Right kidney (tissue), 1 donor: ENCODE measurements at regions not wholly inside any gene's neighbourhood (a gene's known extent, or its start where the extent isn't known, plus 50 kb on each side); places are given as distances from the start of the nearest gene placed in this dataset.

Experiments
- DNase-seq: peaks from one replicate; pipeline ENCODE4 v3.0.0-alpha.2; 2016

DNA sequence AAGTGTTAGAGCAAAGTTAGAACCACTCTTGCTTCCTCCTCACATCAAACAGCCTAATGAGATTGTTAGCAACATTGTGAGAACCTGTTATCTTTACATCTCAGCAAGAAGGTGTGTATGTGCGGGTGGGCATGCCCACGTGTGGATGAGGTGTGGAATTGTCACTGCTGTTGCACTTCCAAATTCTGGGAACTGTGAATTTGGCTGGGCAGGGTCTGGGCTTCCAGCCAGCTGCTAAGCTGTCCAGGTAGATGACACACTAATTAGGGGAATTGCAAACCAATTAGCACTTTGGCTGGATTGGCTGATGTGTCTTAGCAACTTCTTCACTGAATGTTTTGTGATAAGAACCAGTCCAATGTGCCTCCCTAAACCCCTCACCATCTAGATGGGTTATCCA lies 848.2 kb downstream of the DHX35 start:
- DNase-seq, result no peak

DNA sequence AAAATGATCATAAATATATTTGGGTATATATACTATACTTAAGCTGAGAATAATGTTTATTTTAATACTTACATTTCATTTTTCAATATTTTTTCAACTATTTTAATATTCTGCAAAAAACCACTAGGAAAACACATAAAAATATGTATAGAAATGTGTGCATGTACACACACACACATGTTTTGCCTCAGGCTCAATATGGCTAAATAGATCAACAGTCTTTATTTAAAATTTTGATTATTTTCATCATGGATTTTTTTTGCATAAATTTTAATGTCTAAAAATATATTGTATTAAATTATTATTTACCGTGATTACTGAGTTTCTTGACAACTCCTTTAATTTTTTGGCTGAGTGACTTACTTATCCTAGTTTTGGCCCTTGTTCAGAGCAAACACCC lies 846.5 kb downstream of the DHX35 start:
- DNase-seq, result no peak

DNA sequence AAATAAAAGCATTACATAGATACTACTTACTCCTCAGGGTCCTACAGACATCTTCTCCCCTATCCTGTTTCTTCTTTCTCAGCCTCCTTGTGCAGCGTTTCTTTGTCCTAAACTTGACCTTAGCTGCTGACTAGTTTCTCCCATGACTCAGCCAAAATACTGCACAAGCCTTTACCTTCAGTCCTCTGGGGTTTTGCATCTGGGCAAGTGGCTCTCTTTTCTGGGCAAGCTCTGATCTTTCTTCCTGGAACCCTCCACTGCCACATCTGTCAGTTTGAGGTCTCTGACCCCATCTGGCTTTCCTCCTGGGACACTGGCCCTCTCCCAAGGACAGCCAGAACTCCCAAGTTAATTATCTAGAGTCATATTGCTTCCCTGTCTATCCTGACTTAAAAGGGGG lies 838.4 kb downstream of the DHX35 start:
- no peak for DNase-seq

DNA sequence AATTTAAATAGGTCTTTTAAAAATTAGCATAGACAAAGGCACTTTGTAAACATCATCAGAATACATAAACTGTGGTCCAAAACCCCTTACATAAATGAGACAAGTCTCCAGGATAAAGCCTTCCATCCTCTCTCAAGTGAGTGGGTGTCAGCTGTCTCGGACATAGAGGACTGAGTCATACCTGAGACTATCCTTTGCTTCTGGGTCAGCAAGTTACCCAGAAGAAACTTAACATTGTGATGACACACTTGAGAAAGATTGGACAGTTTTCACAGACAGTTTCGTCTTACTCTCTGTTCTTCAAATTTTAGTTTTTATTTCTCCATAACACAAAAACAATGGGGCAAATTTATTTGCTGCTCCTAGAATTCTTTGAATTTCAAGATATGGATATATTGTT lies 838.0 kb downstream of the DHX35 start:
- DNase-seq, result no peak

DNA sequence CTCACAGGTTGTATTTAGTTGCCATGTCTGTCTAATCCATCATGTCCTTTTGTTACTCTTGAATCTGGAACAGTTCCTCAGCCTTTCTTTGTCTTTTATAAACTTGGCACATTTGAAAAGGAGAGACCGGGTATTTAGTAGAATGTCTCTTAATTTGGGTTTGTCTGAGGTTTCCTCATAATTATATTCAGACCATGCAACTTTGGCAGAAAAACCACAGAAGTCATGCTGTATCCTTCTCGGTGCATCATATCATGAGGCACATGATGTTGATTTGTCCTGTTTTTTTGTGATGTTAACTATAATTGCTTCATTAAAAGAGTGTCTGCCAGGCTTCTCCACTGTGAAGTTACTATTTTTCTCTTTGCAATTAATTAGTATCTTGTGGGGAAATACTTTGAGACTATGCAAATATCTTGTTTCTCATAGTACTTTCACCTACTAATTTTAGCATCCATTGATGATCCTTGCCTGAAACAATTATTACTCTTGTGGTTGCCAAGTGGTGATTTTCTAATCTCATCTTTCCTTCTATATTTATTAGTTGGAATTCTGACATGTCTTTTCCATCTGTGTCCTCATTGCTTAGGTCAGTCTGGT lies 837.3 kb downstream of the DHX35 start:
- DNase-seq, result no peak

DNA sequence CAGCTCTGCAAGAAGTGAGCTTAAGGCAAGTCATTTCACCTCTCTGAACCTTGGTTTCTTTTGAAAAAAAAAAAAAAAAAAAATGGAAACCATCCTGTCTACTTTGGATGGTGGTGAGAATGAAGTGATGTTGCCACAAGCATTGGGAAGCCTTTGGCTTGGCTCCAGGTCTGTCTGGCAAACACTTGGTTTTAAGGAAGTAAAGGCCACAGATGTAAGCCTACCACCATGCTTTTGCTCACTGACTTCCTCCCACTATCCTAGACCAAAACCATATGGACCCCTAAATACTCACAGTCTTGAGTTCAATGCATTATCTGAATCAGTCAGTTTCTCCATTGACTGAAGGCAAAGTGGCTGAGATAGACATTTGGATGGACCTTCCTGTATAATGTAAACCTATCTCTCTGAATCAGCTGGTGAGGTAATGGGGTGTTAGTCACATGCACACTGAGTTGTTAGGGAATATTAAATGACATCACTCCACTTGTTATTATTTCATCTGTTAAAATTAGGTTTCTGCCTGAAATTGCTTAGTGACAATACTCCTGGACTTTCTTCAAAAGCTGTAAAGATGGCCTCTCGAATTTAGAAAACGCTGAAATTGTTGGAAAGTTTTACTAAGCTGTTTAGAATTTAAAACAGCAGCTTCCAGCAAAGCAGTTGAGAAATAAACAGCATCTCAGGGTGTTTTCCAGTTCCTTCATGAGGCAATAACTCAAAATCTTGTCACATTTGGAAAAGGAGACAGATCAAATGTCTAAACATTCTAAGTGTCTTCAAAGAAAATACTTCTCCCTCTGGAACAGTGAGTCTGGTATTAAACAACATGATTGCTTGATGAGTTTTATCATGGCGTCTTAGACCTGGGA lies 833.5 kb downstream of the DHX35 start:
- no peak for DNase-seq

DNA sequence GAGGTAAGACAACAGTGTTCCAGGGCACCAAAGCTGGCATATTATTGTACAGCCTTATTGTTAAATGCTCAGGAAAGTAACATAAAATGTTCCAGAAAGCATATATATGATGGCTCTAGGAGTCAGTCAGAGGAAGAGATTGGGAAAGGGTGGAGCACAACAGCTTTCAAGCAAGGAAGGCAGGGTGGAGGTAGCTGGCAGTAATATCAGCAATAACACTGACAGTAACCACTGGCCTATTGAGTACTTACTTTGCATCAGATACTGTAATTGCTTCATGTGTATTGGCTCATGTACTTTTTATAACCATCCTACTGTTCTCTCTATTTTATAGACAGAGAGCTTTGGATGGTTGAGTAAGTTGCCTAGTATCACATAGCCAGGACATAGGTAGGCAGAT lies 830.2 kb downstream of the DHX35 start:
- DNase-seq, result no peak

DNA sequence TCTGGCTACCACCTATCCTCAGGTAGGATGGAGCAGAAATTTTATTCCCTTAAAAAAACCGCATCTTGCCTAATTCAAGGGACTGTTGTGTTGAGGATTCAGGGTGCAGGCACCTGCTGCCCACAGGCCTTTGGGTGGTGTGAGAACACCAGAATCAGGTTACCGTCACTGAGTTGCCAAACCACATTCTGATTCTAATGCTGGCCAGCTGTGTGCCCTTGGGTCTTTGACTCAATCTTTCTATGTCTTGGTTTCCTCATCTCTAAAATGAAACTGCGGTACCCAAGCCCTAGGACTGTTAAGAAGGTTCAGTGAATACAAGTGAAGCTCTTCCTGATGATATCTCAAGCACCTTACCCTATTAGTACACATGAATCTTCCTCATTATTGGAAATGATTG lies 827.3 kb downstream of the DHX35 start:
- DNase-seq, result no peak

DNA sequence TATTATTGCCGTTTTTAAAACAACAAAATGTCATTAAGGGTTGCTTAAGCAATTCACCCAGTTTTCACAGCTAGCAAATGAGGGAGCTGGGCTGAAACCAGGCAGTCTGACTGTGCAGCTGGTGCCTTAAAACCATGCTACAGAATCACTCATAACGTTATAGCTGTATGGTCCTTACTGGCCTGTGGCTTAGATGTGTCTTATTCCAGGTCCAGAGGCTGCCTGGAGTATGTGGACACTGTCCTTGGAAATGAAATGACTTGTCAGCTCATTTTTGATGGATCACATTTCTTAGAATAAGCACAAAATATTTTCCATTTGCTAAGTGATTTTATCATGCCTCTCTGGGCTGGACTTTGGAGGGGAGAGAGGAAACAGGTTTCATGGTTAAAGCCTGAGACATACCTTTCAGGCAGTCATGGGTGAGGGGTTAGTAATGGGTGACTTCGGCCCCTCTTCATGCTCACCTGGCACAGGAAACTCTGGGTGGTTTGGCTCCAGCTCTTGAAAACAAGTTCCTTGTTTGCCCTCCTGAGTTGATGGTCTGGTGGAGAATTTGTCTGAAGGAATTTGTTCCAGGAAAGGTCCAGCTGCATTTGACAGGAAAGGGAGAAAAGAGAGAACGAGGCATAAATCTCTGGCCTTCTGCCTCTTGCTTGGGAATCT lies 823.2 kb downstream of the DHX35 start:
- peak; percentile 18 for DNase-seq

DNA sequence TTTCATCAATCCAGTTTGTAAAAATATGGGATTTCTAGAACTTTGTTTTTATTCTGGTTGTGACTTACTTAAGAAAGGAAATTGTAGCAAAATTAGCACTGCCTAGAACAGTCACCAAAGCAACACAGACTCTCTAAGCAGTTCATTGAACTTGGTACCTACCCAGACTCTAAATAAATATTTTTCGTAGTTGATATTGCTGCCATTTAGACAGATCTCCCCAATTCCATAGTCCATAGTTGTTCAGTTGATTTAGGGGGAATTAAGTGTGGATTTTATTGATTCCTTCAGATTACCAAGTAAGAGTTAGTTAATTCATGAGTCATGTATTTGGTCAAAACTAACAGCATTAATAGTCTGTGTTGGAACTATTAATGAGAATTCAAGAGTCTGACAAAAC lies 822.5 kb downstream of the DHX35 start:
- no peak for DNase-seq

DNA sequence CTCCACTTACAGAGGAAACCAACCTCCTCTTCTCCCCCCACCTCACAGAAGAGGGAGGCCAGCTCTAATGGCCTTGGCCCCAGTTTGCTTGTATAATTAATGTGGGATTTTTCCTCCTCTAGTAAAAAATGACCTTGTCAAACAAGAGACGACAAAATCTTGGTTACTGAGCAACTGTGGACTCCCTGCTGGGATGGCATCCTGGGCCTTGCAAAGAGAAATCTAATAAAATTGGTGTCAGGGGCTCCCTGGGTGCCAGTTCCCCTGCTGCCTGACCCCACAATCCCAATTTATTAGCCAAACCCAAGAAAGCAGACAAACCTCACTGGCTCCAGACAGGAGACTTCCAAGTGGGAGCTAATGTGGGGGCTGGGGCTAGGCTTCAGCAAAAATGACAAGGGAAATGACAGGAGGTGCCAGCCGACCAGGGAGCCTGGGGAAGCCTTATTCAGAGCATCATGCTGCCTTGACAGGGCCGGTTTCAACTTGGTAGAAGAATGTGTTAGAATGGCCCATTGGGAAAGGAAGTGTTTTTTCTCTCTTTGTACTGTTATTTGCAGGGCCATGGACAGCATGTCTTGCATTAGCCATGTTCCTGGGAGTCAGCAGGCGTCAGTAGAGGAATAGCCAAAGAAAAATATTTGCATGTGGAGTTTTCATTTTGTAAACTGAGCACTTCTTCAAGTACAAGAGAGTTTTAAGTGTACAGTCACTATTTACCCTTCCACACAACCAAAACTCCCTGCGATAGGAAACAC lies 816.9 kb downstream of the DHX35 start:
- DNase-seq, result peak; percentile 16

DNA sequence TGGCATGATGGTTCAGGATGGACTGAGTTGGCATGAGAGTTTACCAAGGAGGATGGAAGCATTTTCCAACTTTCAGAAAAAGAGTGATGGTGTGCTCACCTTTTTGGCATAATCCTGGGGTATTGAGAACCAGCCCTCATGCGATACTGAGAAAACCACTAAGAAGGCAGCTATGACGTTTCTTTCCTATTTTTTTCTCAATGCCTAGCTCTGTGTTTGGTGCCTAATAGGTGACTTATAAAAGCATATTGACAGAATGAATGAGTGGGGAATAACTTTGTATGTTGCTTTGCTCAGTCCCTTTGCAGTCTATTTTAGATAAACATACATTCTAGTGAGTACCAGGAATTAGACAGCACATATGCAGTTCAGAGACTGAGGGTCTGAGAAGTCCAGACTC lies 816.3 kb downstream of the DHX35 start:
- no peak for DNase-seq

DNA sequence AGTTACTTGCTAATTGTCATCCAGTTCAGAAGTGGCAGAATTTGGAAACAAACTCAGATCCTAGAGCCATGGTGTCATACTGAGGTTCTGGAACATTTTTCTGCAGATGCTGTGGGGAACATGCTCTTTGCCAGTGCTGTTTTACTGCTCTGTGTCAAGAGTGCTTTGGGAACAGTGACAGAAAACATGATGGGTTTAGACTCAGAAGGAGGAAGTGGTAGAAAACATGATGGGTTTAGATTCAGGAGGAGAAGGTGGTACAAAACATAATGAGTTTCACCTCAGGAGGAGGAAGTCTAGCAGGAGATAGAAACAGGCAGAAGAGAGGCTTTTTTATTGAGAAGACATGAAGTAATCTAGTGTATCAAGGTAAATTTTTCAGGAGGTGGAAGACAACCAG lies 815.5 kb downstream of the DHX35 start:
- no peak for DNase-seq

DNA sequence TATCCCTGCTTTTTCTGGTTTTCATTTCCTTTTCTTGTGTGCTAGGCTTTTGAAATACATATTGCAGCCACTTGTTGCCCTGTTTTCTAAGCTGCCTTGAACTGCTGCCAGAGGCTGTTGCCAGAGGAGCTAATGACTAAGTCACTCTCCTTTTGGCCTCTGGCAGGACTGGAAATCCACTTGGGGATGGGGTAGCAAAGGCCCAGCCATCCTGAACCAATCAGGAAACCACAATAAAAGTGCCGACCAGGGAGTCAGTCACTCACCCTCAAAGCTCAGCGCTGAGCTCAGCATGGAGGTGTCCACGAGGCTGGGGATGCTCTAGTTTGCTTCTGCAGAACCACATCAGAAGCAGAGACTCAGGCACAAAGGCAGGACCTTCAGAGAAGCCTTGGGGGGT lies 813.0 kb downstream of the DHX35 start:
- DNase-seq, result no peak

DNA sequence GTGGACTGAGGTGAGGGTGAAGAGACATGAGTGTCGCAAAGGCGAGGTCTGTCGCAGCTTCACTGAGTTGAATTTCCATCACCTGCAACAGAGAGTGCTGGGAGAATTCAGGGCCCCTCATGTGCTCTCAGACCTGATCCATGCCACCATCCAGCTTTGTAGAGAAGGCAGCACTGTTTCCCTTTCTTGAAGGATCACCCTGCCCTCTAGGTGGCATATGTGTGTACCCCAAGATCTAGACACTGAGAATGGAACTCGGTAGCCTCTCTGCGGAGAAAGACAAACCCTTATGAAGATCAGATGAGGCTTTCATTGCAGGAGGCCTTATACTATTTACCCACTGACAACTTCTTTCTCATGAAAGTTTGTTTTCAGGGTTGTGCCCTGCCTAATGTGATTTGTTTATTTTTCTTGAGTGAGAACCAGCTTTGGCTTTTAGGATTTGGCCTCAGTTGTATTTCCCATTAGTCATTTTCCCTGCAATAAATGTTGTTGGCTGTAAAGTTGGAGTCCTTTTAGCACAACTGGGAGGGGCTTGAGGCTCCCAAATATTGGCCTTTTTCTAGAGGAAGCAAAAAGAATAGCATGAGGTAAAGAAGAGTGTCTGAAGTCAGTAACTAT lies 811.3 kb downstream of the DHX35 start:
- no peak for DNase-seq

DNA sequence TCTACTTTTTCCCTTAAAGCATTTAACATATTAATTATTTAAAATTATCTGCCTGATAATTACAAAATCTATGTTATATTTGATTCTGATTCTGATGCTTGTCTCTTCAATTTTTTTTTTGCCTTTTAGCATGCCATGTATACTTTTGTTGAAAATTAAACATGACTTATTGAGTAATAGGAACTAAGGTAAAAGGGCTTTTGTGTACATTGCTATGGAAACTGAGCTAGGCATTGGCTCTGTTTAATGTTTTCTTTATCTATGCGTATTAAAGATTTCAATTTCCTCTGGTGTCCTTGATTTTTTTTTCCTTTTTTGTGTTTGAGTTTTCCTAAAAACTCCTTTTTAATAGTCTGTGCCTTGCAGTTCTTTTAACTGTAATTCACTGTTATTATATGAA lies 805.2 kb downstream of the DHX35 start:
- no peak for DNase-seq

DNA sequence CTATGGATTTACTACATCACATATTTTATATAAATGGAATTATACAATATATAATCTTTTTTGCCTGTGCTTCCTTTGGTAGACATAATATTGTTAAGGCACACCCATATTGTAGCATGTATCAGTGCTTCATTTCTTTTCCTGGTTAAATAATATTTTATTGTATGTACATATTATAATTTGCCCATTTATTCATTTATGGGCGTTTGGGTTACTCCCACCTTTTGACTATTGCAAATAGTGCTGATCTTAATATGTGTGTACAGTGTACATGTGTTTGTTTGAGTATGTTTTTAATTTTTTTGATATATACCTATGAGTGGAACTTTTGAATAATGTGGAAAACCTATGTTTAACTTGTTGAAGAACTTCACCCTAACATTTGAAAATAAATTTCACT lies 804.2 kb downstream of the DHX35 start:
- DNase-seq, result no peak

DNA sequence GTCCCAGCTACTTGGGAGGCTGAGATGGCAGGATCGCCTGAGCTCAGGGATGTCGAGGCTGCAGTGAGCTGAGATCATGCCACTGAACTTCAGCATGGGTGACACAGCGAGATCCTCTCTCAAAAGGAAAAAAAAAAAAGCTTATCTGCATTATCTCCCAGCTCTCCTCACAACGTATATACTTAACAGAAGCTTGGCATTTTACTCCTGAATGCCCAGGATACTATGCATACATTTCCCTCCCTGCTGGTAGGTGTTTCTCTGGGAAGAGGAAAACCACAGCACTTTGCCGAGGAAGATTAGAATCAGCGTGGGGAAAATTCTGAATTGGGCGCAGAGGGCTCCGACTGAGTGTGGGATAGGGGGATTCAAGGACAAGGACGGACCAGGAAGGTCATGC lies 800.6 kb downstream of the DHX35 start:
- no peak for DNase-seq

DNA sequence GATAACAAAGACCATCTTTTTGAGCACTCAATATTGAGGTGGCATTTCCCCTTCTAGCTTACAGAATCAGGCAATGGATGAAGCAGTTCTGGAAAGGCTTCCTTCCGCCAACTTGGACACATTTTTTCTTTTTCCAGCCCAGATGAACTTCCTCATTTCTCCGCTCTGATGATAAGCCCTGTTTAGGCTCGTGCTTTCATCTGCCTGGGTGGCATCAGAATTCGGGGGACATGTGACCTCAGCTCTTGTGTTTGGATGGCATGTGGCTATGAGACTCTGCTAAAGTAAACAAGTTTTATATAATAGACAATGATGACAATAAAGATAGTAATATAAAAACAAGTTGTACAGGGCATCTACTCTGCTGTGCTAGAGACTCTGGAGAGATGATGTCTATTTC lies 796.7 kb downstream of the DHX35 start:
- DNase-seq, result no peak

DNA sequence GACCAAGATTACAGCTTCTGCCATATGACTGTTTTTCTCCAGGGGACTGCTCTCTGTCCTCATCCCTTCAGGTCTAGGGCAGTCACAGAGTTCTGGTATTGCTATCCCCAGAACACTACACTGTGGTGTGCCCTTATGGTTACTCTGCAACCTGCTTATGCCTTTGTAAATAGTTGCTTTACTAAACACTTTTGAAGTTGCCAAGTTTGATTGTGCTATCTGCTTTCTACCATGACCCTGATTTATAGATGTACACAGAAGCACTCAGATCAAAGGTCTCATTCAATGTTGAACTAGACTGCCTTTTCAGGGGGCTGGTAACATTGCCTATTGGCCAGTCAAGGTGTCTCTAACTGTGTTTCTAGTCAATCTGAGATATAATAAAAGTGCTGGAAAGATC lies 794.7 kb downstream of the DHX35 start:
- no peak for DNase-seq

DNA sequence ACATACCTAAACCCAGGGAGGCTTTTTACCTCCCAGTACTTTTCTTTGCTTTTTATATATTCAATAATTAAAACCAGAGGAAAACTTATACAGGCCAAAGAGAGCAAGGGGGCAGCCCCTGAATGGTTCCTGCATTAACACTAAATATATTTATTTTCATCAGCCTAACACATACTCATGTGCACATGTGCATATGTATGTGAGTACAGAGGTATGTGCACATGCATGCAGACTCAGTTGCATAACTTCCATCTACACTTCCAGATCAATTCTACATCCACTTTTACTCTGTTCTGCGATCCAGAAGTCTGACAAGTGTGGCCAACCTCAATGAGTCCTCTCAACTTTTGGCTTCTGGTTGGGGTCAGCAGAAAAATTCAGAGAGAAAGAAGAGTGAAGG lies 794.2 kb downstream of the DHX35 start:
- DNase-seq, result no peak

DNA sequence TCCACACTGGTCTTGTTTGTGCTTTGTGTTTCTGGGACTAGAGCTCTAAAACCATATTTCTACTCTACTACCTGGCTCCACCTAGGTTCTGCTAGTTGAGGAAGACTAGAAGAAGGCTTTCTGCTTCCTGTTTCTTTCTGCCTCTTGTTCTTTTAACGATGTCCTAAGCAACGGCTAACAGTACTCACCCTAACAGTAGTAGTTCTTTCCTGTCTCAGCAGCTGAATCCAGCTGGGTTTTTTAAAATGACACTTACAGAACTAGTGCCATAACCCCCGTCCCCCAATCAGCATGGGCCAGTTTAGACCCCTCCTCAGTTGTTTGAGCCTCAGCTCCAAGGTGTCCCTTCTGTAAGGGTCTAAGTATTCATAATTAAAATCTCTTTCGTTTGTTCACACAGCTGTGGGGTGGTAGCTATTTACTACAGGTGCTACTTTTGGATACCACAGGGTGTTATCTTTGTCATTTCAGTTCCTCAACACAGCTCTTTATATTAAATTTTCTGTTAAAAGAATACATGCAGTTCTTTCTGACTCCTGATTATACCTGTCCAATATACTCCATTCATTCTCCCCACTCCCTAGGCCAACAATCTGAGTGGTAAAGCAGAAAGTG lies 790.2 kb downstream of the DHX35 start:
- DNase-seq, result no peak
